HG02870 (cell line): ENCODE measurements at regions not wholly inside any gene's neighbourhood (a gene's known extent, or its start where the extent isn't known, plus 50 kb on each side); places are given as distances from the start of the nearest gene placed in this dataset.

Experiments used
- ATAC-seq: cut with Tn5 transposase; IDR thresholded peaks from one replicate; pipeline ENCODE4 v1.9.1; 2021; ENCODE audit warnings: mild to moderate bottlenecking, moderate library complexity; ENCODE audit not compliant: unreplicated experiment

GRCh38 chr10:78357141-78358063, 323.7 kb downstream of the RPS24 start:
- ATAC-seq = no peak

GRCh38 chr10:78358351-78358750, 324.7 kb downstream of the RPS24 start:
- no peak for ATAC-seq

- ATAC-seq = no peak
Measured at GRCh38 chr10:78358982-78359381, 325.3 kb downstream of the RPS24 start.

- no peak for ATAC-seq
Measured at GRCh38 chr10:78359640-78360091, 326.0 kb downstream of the RPS24 start.

- no peak for ATAC-seq
Measured at GRCh38 chr10:78360284-78360683, 326.6 kb downstream of the RPS24 start.

- ATAC-seq = no peak
Measured at GRCh38 chr10:78361031-78361430, 327.4 kb downstream of the RPS24 start.

GRCh38 chr10:78362406-78363022, 328.9 kb downstream of the RPS24 start:
- no peak for ATAC-seq

- no peak for ATAC-seq
Measured at GRCh38 chr10:78363190-78363589, 329.5 kb downstream of the RPS24 start.

- ATAC-seq = no peak
Measured at GRCh38 chr10:78365694-78366093, 332.0 kb downstream of the RPS24 start.

- no peak for ATAC-seq
Measured at GRCh38 chr10:78366663-78367411, 333.2 kb downstream of the RPS24 start.

GRCh38 chr10:78367751-78368150, 334.1 kb downstream of the RPS24 start:
- ATAC-seq = no peak

- no peak for ATAC-seq
Measured at GRCh38 chr10:78371136-78371535, 337.5 kb downstream of the RPS24 start.

- no peak for ATAC-seq
Measured at GRCh38 chr10:78372806-78373205, 339.1 kb downstream of the RPS24 start.

GRCh38 chr10:78374331-78375028, 340.8 kb downstream of the RPS24 start:
- no peak for ATAC-seq

- no peak for ATAC-seq
Measured at GRCh38 chr10:78375854-78376785, 342.5 kb downstream of the RPS24 start.

GRCh38 chr10:78377356-78377755, 343.7 kb downstream of the RPS24 start:
- no peak for ATAC-seq

GRCh38 chr10:78378192-78378591, 344.5 kb downstream of the RPS24 start:
- no peak for ATAC-seq

- no peak for ATAC-seq
Measured at GRCh38 chr10:78381107-78381506, 347.4 kb downstream of the RPS24 start.

GRCh38 chr10:78382047-78382446, 348.4 kb downstream of the RPS24 start:
- ATAC-seq = no peak

GRCh38 chr10:78382772-78383171, 349.1 kb downstream of the RPS24 start:
- ATAC-seq = no peak
